ENCODE measurements at regions not wholly inside any gene's neighbourhood (a gene's known extent, or its start where the extent isn't known, plus 50 kb on each side); places are given as distances from the start of the nearest gene placed in this dataset.

DNA sequence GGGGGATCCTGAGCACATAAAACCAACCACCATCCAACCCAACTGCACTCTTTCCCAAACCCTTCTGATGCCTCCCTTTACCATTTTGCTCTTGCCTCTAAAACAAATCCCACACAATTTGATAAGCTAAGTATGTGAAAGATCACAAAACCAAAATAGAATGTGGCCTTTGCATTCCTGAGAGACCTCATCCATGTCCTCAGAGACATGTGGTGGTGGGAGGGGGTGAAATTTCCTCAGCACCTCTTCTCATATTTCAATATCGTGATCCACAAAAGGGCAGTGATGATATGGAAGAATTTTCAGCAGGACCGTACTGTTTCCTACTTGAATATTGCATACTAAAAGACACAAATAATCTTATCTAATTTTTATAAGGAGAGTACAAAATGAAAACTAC, 423.3 kb downstream of the TLE1 start:
- Histone ChIP-seq H3K9me3 (ENCODE audit: control insufficient read depth, insufficient read depth, low read length) (no peaks in the 10 kb centered on the region), H3K36me3 (ENCODE audit: control insufficient read depth, low read length) (no peaks in the 10 kb centered on the region), H3K4me2 (ENCODE audit: low read length) (no peak overlapping the region), H3K4me3 (ENCODE audit: low read length) (no peak overlapping the region), H3K9me2 (replicated peaks; ENCODE audit: control insufficient read depth, low read length) (no peaks in the 10 kb centered on the region), H3F3A (ENCODE audit: control insufficient read depth, insufficient read depth) (no peaks in the 10 kb centered on the region), H4K20me1 (ENCODE audit: control insufficient read depth, insufficient read depth, low read depth, low read length) (no peaks in the 10 kb centered on the region), H3K27me3 (ENCODE audit: control insufficient read depth, low read length) (no peaks in the 10 kb centered on the region), H3K4me1 (ENCODE audit: control insufficient read depth, low read length) (no peaks in the 10 kb centered on the region), H3K79me2 (ENCODE audit: control insufficient read depth, low read length) (no peaks in the 10 kb centered on the region), H3K27ac (ENCODE audit: low read depth, low read length) (no peak overlapping the region)
- no peak for TF ChIP-seq EZH2phosphoT487 (IDR thresholded peaks at IDR 0.05; ENCODE audit: borderline replicate concordance, low read length)
- TF ChIP-seq, protein P1, sequence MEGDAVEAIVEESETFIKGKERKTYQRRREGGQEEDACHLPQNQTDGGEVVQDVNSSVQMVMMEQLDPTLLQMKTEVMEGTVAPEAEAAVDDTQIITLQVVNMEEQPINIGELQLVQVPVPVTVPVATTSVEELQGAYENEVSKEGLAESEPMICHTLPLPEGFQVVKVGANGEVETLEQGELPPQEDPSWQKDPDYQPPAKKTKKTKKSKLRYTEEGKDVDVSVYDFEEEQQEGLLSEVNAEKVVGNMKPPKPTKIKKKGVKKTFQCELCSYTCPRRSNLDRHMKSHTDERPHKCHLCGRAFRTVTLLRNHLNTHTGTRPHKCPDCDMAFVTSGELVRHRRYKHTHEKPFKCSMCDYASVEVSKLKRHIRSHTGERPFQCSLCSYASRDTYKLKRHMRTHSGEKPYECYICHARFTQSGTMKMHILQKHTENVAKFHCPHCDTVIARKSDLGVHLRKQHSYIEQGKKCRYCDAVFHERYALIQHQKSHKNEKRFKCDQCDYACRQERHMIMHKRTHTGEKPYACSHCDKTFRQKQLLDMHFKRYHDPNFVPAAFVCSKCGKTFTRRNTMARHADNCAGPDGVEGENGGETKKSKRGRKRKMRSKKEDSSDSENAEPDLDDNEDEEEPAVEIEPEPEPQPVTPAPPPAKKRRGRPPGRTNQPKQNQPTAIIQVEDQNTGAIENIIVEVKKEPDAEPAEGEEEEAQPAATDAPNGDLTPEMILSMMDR (IDR thresholded peaks at IDR 0.05; ENCODE audit: low read depth, low read length, poor library complexity, severe bottlenecking) = no peak

DNA sequence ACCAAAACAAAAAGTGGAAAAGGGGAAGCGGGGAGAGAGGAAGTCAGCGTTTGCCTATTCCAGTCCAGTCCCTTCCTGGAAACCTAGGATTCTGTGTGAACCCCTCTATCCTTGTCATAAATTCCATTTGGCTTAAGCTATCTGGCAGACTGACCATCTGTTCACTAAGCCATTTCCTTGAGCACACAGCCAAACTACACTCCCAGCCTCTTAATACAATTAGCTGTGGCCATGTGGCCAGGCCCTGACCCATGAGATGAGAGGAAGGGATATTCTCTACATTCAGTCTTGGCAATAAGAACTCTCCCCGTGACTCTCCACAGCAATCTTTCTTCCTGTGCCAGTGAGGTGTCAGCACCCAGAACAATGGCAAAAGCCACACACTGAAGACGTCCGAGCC, 424.8 kb downstream of the TLE1 start:
- no peaks in the 10 kb centered on the region for H3K9me2 ChIP-seq (replicated peaks; ENCODE audit: control insufficient read depth, low read length)
- no peaks in the 10 kb centered on the region for H3K36me3 ChIP-seq (ENCODE audit: control insufficient read depth, low read length)
- no peaks in the 10 kb centered on the region for H3K4me1 ChIP-seq (ENCODE audit: control insufficient read depth, low read length)
- no peaks in the 10 kb centered on the region for H3K79me2 ChIP-seq (ENCODE audit: control insufficient read depth, low read length)
- no peak overlapping the region for H3K4me2 ChIP-seq (ENCODE audit: low read length)
- TF ChIP-seq, protein P1 (IDR thresholded peaks at IDR 0.05; ENCODE audit: low read depth, low read length, poor library complexity, severe bottlenecking) = no peak
- TF ChIP-seq EZH2phosphoT487 (IDR thresholded peaks at IDR 0.05; ENCODE audit: borderline replicate concordance, low read length) = no peak
- no peaks in the 10 kb centered on the region for H3K27me3 ChIP-seq (ENCODE audit: control insufficient read depth, low read length)
- no peak overlapping the region for H3K27ac ChIP-seq (ENCODE audit: low read depth, low read length)
- H3F3A ChIP-seq (ENCODE audit: control insufficient read depth, insufficient read depth) = no peaks in the 10 kb centered on the region
- no peaks in the 10 kb centered on the region for H4K20me1 ChIP-seq (ENCODE audit: control insufficient read depth, insufficient read depth, low read depth, low read length)
- H3K4me3 ChIP-seq (ENCODE audit: low read length) = no peak overlapping the region
- H3K9me3 ChIP-seq (ENCODE audit: control insufficient read depth, insufficient read depth, low read length) = no peaks in the 10 kb centered on the region

DNA sequence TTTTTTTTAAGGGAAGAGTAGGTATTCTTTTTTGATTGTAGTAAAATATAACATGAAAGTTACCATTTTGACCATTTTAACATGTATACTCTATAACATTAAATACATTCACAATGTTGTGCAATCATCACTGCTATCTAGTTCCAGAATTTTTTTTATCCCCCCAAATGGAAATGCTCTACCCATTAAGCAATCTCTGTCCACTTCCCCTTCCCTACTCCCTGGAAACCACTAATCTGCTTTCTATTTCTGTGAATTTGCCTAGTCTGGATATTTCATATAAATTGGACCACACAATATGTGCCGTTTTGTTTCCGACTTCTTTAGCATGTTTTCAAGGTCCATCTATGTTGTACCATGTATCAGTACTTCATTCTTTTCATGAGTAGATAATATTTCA, 429.5 kb downstream of the TLE1 start:
- H3K27me3 ChIP-seq (ENCODE audit: control insufficient read depth, low read length) = no peaks in the 10 kb centered on the region
- H3F3A ChIP-seq (ENCODE audit: control insufficient read depth, insufficient read depth) = no peaks in the 10 kb centered on the region
- H3K4me2 ChIP-seq (ENCODE audit: low read length) = no peak overlapping the region
- H4K20me1 ChIP-seq (ENCODE audit: control insufficient read depth, insufficient read depth, low read depth, low read length) = no peaks in the 10 kb centered on the region
- no peaks in the 10 kb centered on the region for H3K4me1 ChIP-seq (ENCODE audit: control insufficient read depth, low read length)
- H3K4me3 ChIP-seq (ENCODE audit: low read length) = no peak overlapping the region
- no peaks in the 10 kb centered on the region for H3K9me2 ChIP-seq (replicated peaks; ENCODE audit: control insufficient read depth, low read length)
- TF ChIP-seq, protein P1 (IDR thresholded peaks at IDR 0.05; ENCODE audit: low read depth, low read length, poor library complexity, severe bottlenecking) = no peak
- no peak for TF ChIP-seq EZH2phosphoT487 (IDR thresholded peaks at IDR 0.05; ENCODE audit: borderline replicate concordance, low read length)
- no peaks in the 10 kb centered on the region for H3K9me3 ChIP-seq (ENCODE audit: control insufficient read depth, insufficient read depth, low read length)
- H3K36me3 ChIP-seq (ENCODE audit: control insufficient read depth, low read length) = no peaks in the 10 kb centered on the region
- no peak overlapping the region for H3K27ac ChIP-seq (ENCODE audit: low read depth, low read length)
- no peaks in the 10 kb centered on the region for H3K79me2 ChIP-seq (ENCODE audit: control insufficient read depth, low read length)

DNA sequence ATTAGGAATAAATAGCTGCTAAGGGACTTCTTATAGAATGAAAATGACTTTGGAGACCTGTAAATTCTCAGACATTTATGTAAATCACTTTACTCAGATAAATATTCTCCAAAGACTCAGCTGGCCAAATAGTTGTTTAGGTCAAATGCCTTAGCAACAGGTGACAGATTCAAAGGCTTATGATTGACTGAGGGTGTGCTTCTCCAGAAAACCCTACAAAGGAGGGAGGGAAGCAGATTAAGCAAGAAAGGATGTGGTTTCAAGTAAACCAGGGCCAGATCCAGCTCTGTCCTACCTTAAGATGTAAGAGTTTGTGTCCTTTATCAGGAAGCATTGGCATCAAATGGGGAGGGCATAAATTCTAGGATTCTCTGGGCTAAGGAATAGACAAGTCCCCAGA, 433.0 kb downstream of the TLE1 start:
- Histone ChIP-seq H4K20me1 (ENCODE audit: control insufficient read depth, insufficient read depth, low read depth, low read length) (no peaks in the 10 kb centered on the region), H3K36me3 (ENCODE audit: control insufficient read depth, low read length) (no peaks in the 10 kb centered on the region), H3F3A (ENCODE audit: control insufficient read depth, insufficient read depth) (no peaks in the 10 kb centered on the region), H3K9me3 (ENCODE audit: control insufficient read depth, insufficient read depth, low read length) (no peaks in the 10 kb centered on the region), H3K4me2 (ENCODE audit: low read length) (no peak overlapping the region), H3K27me3 (ENCODE audit: control insufficient read depth, low read length) (no peaks in the 10 kb centered on the region), H3K27ac (ENCODE audit: low read depth, low read length) (no peak overlapping the region), H3K4me3 (ENCODE audit: low read length) (no peak overlapping the region), H3K79me2 (ENCODE audit: control insufficient read depth, low read length) (no peaks in the 10 kb centered on the region), H3K9me2 (replicated peaks; ENCODE audit: control insufficient read depth, low read length) (no peaks in the 10 kb centered on the region), H3K4me1 (ENCODE audit: control insufficient read depth, low read length) (no peaks in the 10 kb centered on the region)
- no peak for TF ChIP-seq EZH2phosphoT487 (IDR thresholded peaks at IDR 0.05; ENCODE audit: borderline replicate concordance, low read length)
- TF ChIP-seq, protein P1 (IDR thresholded peaks at IDR 0.05; ENCODE audit: low read depth, low read length, poor library complexity, severe bottlenecking) = no peak
